Ovary (tissue), 7 donors: ENCODE measurements at regions not wholly inside any gene's neighbourhood (a gene's known extent, or its start where the extent isn't known, plus 50 kb on each side); places are given as distances from the start of the nearest gene placed in this dataset.

ENCODE experiments used
- DNase-seq, 5 donors: peaks; one replicate each; pipeline ENCODE4 v3.0.0-alpha.2; 2019 to 2020
- H3K27ac ChIP-seq, 2 donors: fragments of 200-600 bp; one replicate each; pipeline versions ENCODE4 v1.5.1 to v1.8.0; 2019 to 2022
- H3K27me3 ChIP-seq: fragments of 200-600 bp; one replicate; pipeline ENCODE4 v1.8.0; 2022
- H3K36me3 ChIP-seq: fragments of 200-600 bp; sonication (generic); one replicate; pipeline ENCODE4 v1.5.1; 2019
- H3K4me1 ChIP-seq: one replicate; pipeline ENCODE4 v1.8.1; 2013; ENCODE audit warnings: mild to moderate bottlenecking, moderate library complexity; ENCODE audit not compliant: insufficient read depth
- H3K4me3 ChIP-seq: fragments of 200-600 bp; sonication (generic); one replicate; pipeline ENCODE4 v1.5.1; 2017
- H3K9me3 ChIP-seq, 2 donors: fragments of 200-600 bp in 1 of 2; sonication (generic) in 1 of 2; one replicate each; pipeline versions ENCODE4 v1.5.1 to v1.8.1; 2013 to 2019; ENCODE audit warnings: mild to moderate bottlenecking in 1 of 2, moderate library complexity in 1 of 2
- CTCF ChIP-seq, 3 donors: fragments of 450-650 bp in 2 of 3; fragments of 200-600 bp in 1 of 3; IDR thresholded peaks; one replicate each; pipeline versions ENCODE4 v1.5.1 to v1.8.0; 2016 to 2022; ENCODE audit warnings: antibody characterized with exemption in 3 of 3, mild to moderate bottlenecking in 1 of 3
- EP300 ChIP-seq: sonication (generic); formaldehyde crosslinking; IDR thresholded peaks from one replicate; pipeline ENCODE4 v1.6.1; 2017; ENCODE audit warnings: antibody characterized with exemption
- POLR2A ChIP-seq: fragments of 450-650 bp; IDR thresholded peaks from one replicate; pipeline ENCODE4 v1.6.1; 2017; ENCODE audit warnings: antibody characterized with exemption, mild to moderate bottlenecking, moderate library complexity
- WGBS, 3 donors: extraction: QIAGEN DNeasy Blood & Tissue Kit in 1 of 3; methylation state at CpG; one replicate each; pipeline versions ENCODE4 v1.1.5 to v1.1.7; 2013 to 2017; 5-methylcytosine and 5-hydroxymethylcytosine counted together
- intact Hi-C, 4 donors: fragments of 100-400 bp; cut with DNase I; formaldehyde crosslinking; loops; one replicate each; pipeline versions ENCODE4 v1.11.0 to v1.15.1; 2022 to 2023
- donor health status: DM: no; HTN: no; CAD: no; lungs with moderate emphysema.
- donor health status: DM: no; HTN: no; CAD: no.
- donor health status: Bipolar disorder and iron deficiency.
- donor health status: DM: no; HTN: no; CAD: no.
- donor health status: DM: yes; HTN: yes; CAD: no.

- intact Hi-C loops, result no loop called here
- H3K9me3 ChIP-seq, result no peaks in the 10 kb centered on the region
- no peak overlapping the region for H3K4me3 ChIP-seq
- WGBS, 3 donors, result 25 to 35% (median 27%) methylated on average over 1 of the region's 1 CpG
- no peak for DNase-seq
- H3K36me3 ChIP-seq, result no peaks in the 10 kb centered on the region
- no peaks in the 10 kb centered on the region for H3K4me1 ChIP-seq
- no peak overlapping the region for H3K27ac ChIP-seq
- TF ChIP-seq CTCF (IDR thresholded peaks at IDR 0.05) (no peak), POLR2A (no peak), EP300 (no peak)
- no peaks in the 10 kb centered on the region for H3K27me3 ChIP-seq
These were observed 448.0 kb downstream of the TENT5A start for GRCh38 chr6:81304466-81304865.

- Histone ChIP-seq H3K27me3 (no peaks in the 10 kb centered on the region), H3K4me1 (no peaks in the 10 kb centered on the region), H3K36me3 (no peaks in the 10 kb centered on the region), H3K4me3 (no peak overlapping the region), H3K9me3 (no peaks in the 10 kb centered on the region), H3K27ac (no peak overlapping the region)
- TF ChIP-seq CTCF (IDR thresholded peaks at IDR 0.05) (no peak), EP300 (no peak), POLR2A (no peak)
- no peak for DNase-seq
- intact Hi-C loops, result no loop called here
- WGBS, 3 donors, result 76 to 82% (median 81%) methylated on average over 1 of the region's 1 CpG
These were observed 451.5 kb downstream of the TENT5A start for GRCh38 chr6:81300961-81301360.

- Histone ChIP-seq H3K4me3 (no peak overlapping the region), H3K36me3 (no peaks in the 10 kb centered on the region), H3K4me1 (no peaks in the 10 kb centered on the region), H3K27me3 (no peaks in the 10 kb centered on the region), H3K9me3 (no peaks in the 10 kb centered on the region), H3K27ac (no peak overlapping the region)
- DNase-seq, result no peak
- 69 to 82% (median 73%) methylated on average over 3 of the region's 3 CpGs for WGBS, 3 donors
- TF ChIP-seq EP300 (no peak), CTCF (IDR thresholded peaks at IDR 0.05) (no peak), POLR2A (no peak)
- intact Hi-C loops, result no loop called here
These were observed 453.7 kb downstream of the TENT5A start for GRCh38 chr6:81298751-81299150.

- TF ChIP-seq POLR2A, result no peak
- no peak for TF ChIP-seq EP300
- no peak for TF ChIP-seq CTCF (IDR thresholded peaks at IDR 0.05)
- no peaks in the 10 kb centered on the region for H3K27me3 ChIP-seq
- no peaks in the 10 kb centered on the region for H3K36me3 ChIP-seq
- intact Hi-C loops, result no loop called here
- H3K4me1 ChIP-seq, result no peaks in the 10 kb centered on the region
- H3K4me3 ChIP-seq, result no peak overlapping the region
- no peak overlapping the region for H3K27ac ChIP-seq
- H3K9me3 ChIP-seq, result no peaks in the 10 kb centered on the region
- no peak for DNase-seq
These were observed 457.2 kb downstream of the TENT5A start for GRCh38 chr6:81295310-81295709.

GRCh38 chr6:81293896-81294295 is 458.6 kb downstream of the TENT5A start:
- intact Hi-C loops, result no loop called here
- H3K4me3 ChIP-seq, result no peak overlapping the region
- 65 to 84% (median 78%) methylated on average over 2 of the region's 2 CpGs for WGBS, 3 donors

More at GRCh38 chr6:81293896-81294295, 458.6 kb downstream of the TENT5A start:
- Histone ChIP-seq H3K27me3 (no peaks in the 10 kb centered on the region), H3K9me3 (no peaks in the 10 kb centered on the region), H3K27ac (no peak overlapping the region), H3K36me3 (no peaks in the 10 kb centered on the region), H3K4me1 (no peaks in the 10 kb centered on the region)
- TF ChIP-seq EP300, result no peak
- no peak for TF ChIP-seq CTCF (IDR thresholded peaks at IDR 0.05)
- no peak for TF ChIP-seq POLR2A
- no peak for DNase-seq
